ENCODE measurements at regions not wholly inside any gene's neighbourhood (a gene's known extent, or its start where the extent isn't known, plus 50 kb on each side); places are given as distances from the start of the nearest gene placed in this dataset.

GRCh38 chr16:63037761-63038396, 1001.6 kb upstream of the CDH8 start:
- DNase-seq (ENCODE audit: low read depth), result no peak

DNA sequence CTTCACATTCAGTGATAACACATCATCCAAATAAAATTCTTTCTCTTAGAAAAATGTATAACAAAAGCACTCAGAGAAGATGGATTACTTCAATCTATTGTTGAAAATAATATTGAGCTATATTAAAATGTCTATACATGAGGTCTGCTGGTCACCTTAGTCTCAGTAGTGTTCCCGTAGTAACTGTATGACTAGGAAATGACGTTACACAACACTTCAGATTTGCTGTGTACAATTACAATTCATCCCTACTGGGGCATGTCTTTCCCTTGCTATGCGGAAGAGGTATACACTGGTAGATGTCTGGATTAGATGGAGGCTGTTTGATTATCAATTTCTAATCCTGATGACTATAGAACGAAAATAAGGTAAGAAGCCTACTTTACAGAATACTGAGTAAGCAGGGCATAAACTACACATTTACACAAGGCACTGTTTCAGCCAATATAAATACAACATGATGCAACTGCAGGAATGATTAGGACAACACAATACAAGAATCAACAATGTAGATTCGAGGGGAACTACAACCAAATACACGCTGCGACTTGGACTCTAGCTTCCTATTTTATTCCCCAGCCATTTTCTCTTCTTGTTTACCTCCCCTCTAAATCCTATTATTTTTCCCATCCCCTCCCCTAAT, 982.5 kb upstream of the CDH8 start:
- no peak for DNase-seq (ENCODE audit: low read depth)

DNA sequence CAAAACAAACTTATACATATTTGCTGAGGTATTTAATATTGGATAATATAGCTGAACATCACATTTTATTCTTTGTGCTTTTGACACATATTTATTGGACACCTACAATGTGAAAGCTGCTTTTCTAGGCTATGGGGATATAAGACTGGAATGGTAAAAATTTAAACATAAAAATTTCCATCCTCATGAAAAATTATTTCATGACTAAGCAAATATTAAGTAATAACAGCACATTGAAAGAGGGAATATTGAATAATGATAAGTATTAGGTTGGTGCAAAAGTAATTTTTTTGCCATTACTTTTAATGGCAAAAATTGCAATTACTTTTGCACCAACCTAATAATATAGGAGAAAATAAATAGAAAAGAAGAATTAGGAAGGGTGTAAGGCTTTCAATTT, 972.5 kb upstream of the CDH8 start:
- no peak for DNase-seq (ENCODE audit: low read depth)

GRCh38 chr16:63005356-63005755, 969.1 kb upstream of the CDH8 start:
- DNase-seq (ENCODE audit: low read depth), result no peak

GRCh38 chr16:62989480-62989879, 953.2 kb upstream of the CDH8 start:
- no peak for DNase-seq (ENCODE audit: low read depth)

DNA sequence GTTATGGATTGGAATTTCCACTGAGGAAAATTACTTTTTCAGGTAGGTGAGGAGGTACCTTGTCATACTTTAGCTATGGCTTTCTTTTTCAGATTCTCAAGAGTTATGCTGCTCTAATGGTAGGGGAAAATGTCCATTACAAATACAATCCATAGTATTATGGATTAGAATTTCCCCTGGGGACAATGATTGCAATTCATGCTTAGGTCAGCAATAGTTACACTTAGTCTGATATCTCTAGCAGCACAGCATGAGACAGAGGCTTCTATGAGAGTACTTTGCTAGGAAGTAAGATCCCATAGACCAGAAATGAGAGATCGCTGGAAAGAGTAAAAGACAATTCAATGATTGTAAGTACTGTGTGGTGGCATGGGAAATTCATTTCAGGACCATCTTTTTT, 949.5 kb upstream of the CDH8 start:
- no peak for DNase-seq (ENCODE audit: low read depth)

DNA sequence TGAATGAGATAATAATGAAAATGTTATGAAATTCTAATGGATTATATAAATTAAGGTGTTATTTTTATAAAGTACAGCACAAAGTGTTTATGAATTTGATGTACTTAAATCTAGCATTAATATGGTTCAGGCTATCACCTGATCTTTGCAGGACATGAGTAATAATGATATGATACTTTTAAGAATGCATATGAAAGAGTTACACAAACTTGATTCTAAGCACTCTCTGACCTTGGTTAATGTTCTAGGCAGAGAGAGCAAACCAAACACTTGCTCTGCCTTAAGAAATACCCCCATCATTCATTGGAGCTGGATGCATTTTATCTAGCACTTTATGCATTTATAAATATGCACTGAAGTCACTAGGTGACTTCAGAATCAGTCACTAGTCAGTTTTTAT, 942.2 kb upstream of the CDH8 start:
- DNase-seq (ENCODE audit: low read depth), result no peak

DNA sequence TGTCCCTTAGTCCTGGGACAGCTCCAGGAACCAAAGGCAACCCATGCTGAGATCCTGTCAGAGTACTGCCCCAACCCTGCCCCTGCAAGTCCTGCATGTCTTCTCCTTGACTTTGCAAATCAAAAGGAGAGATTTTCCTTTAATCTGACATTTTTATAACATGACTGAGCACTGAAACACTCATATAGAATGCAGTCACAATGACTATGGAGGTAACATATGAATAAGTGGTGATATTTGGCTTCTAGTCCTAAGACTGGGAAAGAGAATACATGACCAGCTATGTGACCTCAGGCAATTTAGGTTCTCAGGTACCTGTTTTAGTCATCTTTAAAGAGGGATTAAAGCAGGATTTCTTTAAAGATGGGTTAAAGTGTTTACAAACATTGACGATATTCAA, 941.6 kb upstream of the CDH8 start:
- DNase-seq (ENCODE audit: low read depth), result no peak

DNA sequence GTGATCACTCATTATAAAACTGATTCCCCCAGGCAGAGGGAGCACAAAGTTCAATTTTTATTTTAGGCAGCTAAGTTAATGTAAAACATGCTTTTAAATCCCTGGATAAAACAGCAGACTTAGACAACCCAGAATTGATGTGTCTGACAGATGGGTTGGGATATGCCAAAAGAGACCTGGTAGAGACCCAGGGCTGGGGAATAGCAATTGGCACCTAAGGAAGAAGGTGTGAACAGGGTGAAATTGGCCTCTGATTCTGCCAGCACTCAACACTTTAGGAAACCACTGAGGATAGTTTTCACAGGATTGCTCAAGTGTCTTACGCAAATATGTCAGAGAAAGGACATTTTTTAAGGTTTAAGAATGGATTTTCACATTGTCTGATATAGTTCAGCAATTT, 938.2 kb upstream of the CDH8 start:
- no peak for DNase-seq (ENCODE audit: low read depth)

DNA sequence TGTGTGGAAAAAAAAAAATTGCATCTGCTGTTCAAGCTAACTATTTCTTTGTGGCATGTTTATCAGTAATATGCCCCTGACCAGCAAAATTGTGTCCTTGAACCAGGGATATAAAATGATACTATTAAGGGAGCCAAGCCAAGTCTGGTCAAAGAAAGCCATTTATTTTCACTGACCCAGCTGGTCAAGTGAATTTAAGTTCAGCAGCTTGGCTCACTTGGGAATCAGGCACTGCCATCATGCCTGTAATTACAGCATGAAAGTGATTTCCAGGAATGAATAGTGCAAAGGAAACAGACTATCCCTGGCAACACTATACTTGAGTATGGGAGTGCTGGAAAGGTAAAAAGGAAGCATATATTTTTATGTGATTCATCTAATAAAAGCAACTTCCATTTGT, 934.6 kb upstream of the CDH8 start:
- no peak for DNase-seq (ENCODE audit: low read depth)

DNA sequence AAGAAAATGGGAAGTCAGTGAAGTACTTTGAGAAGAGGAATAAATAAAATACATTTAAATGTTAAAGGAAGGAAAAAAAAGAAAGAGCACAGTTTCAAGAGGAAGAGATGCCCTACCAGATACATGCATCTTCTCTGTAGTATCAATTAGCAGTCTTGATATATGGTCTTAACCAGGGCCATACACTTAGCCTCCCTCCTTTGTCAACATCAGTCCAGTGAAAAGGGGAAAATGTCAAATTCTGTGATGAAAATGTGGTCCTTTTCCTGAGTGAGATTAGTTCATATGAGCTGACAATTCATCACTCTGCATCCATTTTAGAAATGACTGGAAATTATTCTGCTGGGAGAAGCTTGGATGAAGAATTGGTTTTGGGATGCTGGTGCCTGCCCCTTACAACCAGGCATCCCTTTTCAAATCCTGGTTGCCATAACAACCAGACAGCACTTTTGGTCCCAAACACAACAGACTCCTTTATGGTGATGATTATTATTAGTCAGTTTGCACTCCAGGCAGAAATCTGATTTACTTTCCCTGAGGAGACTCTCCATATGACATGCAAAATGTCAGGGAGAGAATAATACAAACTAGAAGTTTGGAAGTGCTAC, 933.6 kb upstream of the CDH8 start:
- DNase-seq (ENCODE audit: low read depth), result no peak

GRCh38 chr16:62967611-62968010, 931.4 kb upstream of the CDH8 start:
- no peak for DNase-seq (ENCODE audit: low read depth)

GRCh38 chr16:62967163-62967562, 930.9 kb upstream of the CDH8 start:
- DNase-seq (ENCODE audit: low read depth), result no peak

- DNase-seq (ENCODE audit: low read depth), result no peak
These were observed 930.4 kb upstream of the CDH8 start for GRCh38 chr16:62966626-62967025.

DNA sequence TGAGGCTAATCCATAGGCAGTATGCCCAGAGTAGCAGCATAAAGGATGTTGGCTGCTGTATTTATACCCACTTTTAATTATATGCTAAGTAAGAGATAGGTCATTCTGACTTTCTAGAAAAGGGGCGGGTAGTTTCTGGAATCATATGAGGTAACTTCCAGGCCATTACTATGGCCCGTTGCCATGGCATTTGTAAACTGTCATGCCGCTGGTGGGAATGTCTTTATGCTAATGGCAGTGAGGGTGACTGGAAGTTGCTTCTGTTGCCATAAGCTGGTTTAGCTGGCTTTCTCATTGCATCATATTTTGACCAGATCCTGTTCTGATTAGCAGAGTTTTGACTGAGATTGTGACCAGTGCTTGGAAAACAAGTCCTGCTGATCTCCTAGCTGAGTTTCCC, 929.6 kb upstream of the CDH8 start:
- no peak for DNase-seq (ENCODE audit: low read depth)

- no peak for DNase-seq (ENCODE audit: low read depth)
These were observed 927.6 kb upstream of the CDH8 start for GRCh38 chr16:62963846-62964245.

DNA sequence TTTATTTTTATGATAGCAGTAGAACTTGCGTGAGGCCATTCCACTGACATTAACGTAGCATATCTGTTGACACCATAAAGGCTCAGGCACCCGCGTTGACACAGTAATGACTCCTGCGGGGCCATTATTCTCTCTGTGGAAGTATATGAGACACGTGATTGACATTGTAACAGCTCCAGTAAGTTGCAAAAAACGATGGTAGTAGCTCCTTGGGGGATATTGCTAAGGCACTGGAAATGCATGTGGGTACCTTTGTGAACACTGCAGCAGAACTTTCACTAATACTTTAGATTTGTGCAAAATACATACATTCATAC, 918.8 kb upstream of the CDH8 start:
- no peak for DNase-seq (ENCODE audit: low read depth)

DNA sequence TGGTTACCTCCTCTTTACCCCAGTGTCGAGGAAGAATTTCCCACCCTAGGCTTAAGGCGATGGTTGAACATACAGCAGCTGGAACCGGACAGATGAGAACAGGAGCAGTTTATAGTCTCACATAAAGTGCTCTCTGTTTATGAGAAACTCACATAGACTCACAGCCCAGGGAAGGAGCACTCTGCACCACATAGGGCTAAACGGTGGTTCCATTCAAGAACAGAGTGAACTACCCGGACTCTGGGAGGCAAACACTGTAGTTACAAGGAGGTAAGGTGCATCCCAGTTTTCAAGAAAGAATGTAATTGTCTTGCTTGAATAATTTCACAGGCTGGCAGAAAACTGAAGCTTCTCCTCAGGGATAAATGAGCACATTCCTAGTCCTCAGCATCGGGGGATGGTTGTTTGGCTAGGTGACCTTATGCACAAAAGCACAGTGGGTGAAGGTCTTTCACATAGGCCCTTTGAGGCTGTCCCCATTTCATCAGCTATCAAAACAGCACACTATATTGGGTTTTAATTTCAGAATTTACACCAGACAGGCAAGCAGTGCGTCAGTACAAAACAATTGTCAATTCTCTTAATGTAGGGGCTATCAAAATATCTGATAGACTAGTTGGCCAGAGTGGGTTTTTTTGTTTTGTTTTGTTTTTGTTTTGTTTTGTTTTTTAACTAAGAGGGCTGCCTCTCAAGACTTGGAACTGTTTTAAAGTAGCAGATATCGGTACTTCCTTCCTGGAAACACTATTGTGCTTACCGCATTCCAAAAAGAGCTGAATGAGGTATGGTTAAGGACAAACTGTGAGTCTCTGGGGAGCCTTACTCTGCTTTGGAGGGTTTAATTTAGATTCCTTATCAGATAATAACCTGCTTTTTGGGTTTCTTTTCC, 918.1 kb upstream of the CDH8 start:
- DNase-seq (ENCODE audit: low read depth), result no peak

GRCh38 chr16:62950351-62950750, 914.1 kb upstream of the CDH8 start:
- DNase-seq (ENCODE audit: low read depth), result no peak

DNA sequence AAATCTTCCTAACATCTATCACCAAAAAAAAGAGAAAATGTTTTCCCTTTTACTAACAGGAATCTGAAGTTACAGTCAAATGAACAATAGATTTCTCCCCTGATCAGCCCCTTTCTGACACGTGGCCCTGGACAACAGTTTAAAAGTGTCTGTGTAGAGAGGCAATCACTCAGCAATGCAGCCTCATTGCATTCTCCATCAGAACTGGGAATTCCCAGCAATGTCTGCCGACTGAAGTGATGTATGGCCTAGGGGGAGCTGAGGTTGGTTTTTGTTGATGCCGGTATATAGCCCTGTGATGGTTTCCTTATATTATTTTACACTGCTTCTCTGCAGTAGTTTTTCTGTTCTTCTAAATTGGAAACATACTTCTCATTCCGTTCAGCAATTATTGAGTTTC, 904.3 kb upstream of the CDH8 start:
- DNase-seq (ENCODE audit: low read depth), result no peak

DNA sequence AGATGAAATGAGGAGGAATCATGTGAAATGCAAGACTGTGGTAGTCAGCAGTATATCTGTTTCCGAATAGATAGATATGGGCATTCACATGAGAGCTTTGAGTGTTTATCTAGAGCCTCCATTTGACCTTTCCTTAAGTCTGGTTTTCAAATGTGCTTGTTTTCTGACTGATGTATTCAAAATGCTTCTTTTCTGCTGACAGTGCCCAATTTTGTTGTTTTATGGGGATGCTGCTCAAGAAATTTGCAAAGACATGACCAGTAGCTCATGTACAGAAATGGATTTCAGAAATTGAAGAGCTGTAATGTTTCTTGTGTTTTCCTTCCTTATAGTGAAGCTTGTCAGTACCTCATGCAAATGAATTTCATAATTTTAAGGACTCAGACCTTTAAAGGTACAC, 903.4 kb upstream of the CDH8 start:
- no peak for DNase-seq (ENCODE audit: low read depth)

- DNase-seq (ENCODE audit: low read depth), result no peak
These were observed 897.7 kb upstream of the CDH8 start for GRCh38 chr16:62933929-62934328.

- DNase-seq (ENCODE audit: low read depth), result no peak
These were observed 893.4 kb upstream of the CDH8 start for GRCh38 chr16:62929593-62929992.

All from LHCN-M2 (cell line).